SU-DHL-6 (cell line): ENCODE measurements at regions not wholly inside any gene's neighbourhood (a gene's known extent, or its start where the extent isn't known, plus 50 kb on each side); places are given as distances from the start of the nearest gene placed in this dataset.

Source experiments
- EZH2phosphoT487 ChIP-seq: fragments of 200-600 bp; sonication (generic), shearing (Covaris generic); conservative IDR thresholded peaks from 2 replicates; pipeline ENCODE4 v1.6.1; 2018; ENCODE audit warnings: mild to moderate bottlenecking, antibody characterized with exemption, low read length, moderate library complexity, mixed read lengths
- TF ChIP-seq, protein P1 (sequence below): fragments of 200-600 bp; sonication (generic); IDR thresholded peaks from one replicate; pipeline ENCODE4 v1.5.1; 2017; ENCODE audit warnings: antibody characterized with exemption, mild to moderate bottlenecking, low read length, moderate library complexity; ENCODE audit not compliant: insufficient read depth, poor library complexity, severe bottlenecking

- TF ChIP-seq, protein P1, sequence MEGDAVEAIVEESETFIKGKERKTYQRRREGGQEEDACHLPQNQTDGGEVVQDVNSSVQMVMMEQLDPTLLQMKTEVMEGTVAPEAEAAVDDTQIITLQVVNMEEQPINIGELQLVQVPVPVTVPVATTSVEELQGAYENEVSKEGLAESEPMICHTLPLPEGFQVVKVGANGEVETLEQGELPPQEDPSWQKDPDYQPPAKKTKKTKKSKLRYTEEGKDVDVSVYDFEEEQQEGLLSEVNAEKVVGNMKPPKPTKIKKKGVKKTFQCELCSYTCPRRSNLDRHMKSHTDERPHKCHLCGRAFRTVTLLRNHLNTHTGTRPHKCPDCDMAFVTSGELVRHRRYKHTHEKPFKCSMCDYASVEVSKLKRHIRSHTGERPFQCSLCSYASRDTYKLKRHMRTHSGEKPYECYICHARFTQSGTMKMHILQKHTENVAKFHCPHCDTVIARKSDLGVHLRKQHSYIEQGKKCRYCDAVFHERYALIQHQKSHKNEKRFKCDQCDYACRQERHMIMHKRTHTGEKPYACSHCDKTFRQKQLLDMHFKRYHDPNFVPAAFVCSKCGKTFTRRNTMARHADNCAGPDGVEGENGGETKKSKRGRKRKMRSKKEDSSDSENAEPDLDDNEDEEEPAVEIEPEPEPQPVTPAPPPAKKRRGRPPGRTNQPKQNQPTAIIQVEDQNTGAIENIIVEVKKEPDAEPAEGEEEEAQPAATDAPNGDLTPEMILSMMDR = no peak
- no peak for TF ChIP-seq EZH2phosphoT487
Measured at GRCh38 chr6:145445674-145446073, 289.6 kb downstream of the EPM2A start.
